HG03175 (cell line): ENCODE measurements at regions not wholly inside any gene's neighbourhood (a gene's known extent, or its start where the extent isn't known, plus 50 kb on each side); places are given as distances from the start of the nearest gene placed in this dataset.
"Not testable (repeated sequence)": the region's sequence is repeated elsewhere in the genome, so short reads cannot be mapped to it uniquely, and the experiment has no call there.

Experiments used
- ATAC-seq: cut with Tn5 transposase; IDR thresholded peaks from one replicate; pipeline ENCODE4 v1.9.1; 2021; ENCODE audit warnings: mild to moderate bottlenecking, moderate library complexity; ENCODE audit not compliant: unreplicated experiment

DNA sequence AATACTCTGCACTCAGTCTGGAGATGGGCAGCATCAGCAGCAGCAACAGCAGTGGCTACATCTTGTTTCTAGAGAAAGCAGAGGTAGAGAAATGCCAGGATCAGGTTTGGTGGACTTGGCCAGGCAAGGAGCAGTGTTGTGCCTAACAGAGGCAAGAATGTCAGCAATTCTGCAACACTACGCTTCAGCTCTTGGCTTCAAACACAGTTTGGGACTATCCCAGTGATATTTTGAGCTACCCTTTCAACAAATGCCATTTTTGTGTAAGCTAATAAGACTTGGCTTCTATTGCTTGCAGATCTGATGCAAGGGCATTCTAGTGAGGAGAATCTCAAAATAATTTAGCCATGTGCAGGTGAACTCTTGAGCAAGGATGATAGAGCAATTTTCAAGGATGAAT lies 271.3 kb downstream of the PCDH20 start:
- ATAC-seq, result no peak

DNA sequence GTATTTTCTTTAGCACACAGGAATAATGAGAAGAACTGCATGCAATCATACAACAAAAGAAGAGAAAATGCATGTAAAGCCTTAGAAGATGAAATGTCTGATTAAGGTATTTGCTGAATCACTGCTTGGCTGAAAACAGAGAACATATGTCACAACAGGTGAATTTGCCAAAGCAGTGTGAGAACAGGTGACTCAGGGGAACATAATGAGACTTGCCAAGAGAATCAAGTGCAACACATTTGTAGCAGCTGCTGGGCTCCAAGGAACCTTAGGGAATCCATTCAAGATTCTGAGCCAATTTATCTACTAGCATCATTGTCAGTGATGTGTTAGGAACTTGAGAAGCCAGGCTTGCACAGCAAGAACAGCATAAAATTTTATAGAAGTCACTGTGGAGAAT lies 273.1 kb downstream of the PCDH20 start:
- no peak for ATAC-seq

DNA sequence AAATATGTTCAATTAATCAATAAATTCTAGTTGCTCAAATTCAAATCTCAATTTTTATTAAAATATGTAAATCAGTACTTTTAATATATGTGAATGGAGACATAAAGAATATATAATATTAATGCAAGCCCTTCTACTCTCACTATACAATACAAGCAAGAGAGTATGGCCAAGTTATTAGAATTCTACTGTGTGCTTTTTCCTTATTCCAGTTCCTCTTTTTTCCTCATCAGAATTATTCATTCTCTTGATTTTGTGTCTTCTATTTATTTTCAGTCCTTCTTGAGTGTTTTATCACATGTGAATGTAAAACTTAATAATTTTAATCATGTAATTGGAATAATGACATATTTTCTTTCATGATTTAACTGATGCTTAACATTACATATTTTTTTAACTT lies 276.8 kb downstream of the PCDH20 start:
- no peak for ATAC-seq

- no peak for ATAC-seq
These were observed 279.1 kb downstream of the PCDH20 start for GRCh38 chr13:61136515-61136914.

DNA sequence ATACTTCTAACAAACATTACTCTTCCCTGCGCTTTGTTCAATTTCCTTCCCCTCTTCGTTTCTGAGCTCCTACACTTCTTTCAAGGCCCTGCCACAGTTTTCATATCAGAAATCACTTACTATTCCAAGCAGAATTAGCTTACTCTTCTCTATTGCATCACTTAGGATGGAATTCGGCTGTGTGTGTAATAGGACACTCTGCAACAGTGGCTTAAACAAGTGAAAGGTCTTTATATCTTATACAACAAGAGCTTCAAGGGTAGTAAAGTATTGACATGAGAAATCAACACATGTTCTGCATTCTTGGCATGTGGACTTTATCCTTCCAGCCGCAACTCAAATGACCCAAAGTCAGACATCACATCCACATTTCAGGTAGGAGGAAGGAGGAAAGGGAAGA lies 279.6 kb downstream of the PCDH20 start:
- no peak for ATAC-seq

GRCh38 chr13:61135583-61135982 lies 280.1 kb downstream of the PCDH20 start:
- ATAC-seq, result no peak

DNA sequence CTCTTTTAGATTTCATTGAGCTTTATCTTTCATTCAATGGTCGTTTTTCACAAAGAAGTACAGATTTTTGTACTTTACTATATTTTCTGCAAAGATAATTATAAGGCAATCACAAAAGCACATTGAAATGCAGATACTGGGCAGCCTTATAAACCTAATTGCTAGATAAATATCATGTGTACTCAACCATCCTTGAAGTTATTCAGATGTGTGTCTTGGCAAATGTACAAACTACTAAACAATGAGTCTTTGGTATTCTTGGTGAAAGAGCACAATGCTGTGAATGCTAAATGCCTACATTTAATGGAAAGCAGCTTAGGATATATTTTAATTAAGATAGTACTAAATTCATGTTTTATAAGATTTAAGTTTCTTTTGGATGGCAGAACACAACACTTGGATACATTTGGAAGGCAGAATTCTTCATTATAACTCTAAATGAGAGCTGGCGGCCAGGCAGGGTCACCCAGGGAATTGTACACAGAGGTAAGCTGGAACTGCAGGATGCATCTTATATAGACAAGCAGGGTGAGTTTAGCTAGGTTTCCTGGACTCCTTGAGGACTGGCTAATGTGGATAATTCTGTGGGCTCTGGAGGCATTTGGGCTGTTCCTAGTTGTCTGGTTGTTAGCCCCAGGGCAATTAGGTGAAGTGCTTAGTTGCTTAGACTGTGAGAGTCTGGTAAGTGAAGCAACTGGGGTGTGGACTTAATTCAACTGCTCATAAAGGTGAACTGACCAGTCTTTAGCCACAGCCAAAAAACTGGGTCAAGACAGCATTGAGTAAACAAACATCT lies 286.6 kb downstream of the PCDH20 start:
- no peak for ATAC-seq

DNA sequence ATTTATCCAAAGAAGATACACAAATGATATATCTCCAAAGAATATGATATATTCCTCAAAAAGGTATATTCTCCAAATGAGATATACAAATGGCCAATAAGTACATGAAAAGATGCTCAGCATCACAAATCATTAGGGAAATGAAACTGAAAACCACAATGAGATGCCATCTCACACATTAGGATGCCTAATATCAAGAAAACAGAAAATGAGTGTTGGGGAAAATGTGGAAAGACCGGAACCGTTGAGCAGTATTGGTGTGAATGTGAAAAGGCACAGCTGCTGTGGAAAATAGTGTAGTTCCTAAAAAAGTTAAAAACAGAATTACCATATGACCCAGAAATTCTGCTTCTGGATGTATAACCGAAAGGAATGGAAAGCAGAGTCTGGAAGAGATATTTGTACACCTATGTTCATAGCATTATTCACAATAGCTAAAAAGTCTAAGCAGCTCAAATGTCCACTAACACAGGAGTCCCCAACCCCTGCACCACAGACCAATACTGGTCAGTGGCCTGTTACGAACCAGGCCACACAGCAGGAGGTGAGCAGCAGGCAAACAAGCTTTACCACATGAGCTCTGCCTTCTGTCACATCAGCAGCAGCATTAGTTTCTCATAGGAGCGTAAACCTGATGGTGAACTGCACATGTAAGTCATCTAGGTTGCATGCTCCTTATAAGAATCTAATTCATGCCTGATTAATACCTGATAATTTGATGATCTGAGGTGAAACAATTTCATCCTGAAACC lies 291.9 kb downstream of the PCDH20 start:
- no peak for ATAC-seq

- ATAC-seq, result no peak
These were observed 302.4 kb downstream of the PCDH20 start for GRCh38 chr13:61113140-61113658.

DNA sequence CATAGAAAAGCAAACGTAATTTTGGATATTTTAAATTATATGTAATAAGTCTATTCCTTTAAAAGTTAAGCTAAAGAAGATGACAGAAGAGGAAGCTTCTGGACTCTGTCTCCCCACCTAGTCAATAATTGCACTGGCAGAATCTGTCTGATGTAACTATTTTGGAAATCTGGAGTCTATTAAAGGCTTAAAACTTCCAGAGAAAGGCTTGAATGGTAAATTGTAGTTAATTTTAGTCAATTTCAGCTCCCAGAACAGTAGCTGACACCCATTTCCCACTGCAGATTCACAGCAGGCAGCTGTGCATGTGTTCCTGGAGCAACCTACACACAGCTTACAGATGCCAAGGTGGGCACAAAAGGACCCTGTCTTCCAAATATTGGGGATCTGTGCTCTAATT lies 304.1 kb downstream of the PCDH20 start:
- ATAC-seq, result no peak

- ATAC-seq, result no peak
These were observed 304.9 kb downstream of the PCDH20 start for GRCh38 chr13:61110732-61111131.

DNA sequence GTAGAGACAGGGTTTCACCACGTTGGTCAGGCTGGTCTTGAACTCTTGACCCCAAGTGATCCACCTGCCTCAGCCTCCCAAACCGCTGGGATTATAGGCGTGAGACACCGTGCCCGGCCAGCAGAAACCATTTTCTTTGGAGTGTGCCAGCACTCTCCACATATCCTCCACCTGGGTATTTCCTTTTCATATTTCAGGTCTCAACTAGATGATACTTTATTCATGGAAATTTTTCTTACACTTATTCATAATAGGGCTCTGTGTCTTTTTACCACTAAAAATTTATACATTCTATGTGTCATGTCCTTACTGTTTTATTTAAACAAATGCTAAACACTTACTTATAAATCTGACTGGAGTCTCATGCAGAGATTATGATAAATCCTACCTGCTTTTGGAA lies 305.9 kb downstream of the PCDH20 start:
- ATAC-seq, result no peak

DNA sequence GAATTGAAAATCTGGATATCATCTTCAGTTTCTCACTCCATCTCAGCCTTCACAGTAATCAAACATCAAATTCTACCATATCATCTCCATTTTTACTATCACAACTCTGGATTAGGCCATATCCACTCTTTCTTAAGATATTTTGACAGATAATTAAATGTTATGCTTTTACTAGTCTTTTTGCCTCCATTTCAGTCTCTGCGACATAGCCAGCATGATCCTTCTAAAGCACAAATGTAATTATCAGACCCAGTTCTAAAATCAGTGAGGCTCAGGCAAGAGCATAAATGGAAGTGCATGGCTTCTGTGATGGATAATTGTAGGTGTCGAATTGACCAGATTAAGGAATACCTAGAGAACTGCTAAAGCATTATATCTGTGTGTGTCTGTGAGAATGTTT lies 307.7 kb downstream of the PCDH20 start:
- no peak for ATAC-seq

GRCh38 chr13:61095885-61096284 lies 319.8 kb downstream of the PCDH20 start:
- no peak for ATAC-seq

- ATAC-seq, result no peak
These were observed 320.8 kb downstream of the PCDH20 start for GRCh38 chr13:61094865-61095264.

DNA sequence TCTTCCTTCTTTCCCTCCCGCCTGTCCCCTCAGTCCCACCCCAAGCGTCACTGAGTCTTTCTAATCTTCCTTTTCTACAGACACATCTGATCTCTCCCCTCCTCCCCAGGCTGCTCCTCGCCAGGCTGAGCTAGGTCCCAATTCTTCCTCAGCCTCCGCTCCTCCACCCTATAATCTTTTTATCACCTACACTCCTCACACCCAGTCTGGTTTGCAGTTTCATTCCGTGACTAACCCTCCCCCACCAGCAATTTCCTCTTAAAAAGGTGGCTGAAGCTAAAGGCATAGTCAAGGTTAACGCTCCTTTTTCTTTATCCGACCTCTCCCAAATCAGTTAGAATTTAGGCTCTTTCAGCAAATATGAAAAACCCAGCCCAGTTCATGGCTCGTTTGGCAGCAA lies 325.8 kb downstream of the PCDH20 start:
- not testable (repeated sequence) for ATAC-seq

GRCh38 chr13:61086087-61086486 lies 329.6 kb downstream of the PCDH20 start:
- ATAC-seq, result no peak

- no peak for ATAC-seq
These were observed 330.7 kb downstream of the PCDH20 start for GRCh38 chr13:61084988-61085387.

DNA sequence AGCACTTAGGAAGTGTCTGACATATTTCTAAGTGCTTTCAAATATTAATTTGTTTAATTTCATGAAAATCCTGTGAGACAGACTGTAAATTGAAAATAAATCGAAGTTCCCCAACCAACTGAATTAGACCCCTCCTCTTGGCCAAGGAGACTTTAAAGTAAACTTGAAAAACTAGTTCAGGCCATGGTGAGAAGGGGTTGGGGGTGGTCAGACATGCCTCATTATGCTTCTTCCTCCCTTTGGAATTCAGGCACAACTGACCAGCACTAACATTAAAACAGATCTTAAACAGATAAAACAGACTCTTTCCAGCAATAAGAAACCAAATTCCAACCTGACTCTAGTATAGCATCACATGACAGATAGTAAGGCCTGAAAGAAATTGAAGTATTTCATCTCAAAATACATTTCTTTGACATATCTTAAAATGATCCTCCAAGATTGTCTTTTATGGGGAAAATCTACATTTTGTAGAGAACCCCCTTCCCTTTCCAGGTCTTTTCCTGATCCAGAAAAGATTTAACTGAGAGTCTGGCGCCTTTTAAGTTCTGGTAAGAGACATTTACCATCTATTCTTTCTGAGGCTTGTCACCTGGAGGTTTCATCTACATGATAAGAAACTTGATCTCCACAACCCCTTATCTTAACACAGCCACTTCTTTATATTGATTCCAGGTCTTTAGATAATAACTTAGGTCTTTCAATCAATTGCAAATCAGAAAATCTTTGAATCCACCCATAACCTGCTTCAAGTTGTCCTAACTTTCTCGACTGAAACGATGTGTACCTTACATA lies 336.5 kb downstream of the PCDH20 start:
- ATAC-seq, result no peak

DNA sequence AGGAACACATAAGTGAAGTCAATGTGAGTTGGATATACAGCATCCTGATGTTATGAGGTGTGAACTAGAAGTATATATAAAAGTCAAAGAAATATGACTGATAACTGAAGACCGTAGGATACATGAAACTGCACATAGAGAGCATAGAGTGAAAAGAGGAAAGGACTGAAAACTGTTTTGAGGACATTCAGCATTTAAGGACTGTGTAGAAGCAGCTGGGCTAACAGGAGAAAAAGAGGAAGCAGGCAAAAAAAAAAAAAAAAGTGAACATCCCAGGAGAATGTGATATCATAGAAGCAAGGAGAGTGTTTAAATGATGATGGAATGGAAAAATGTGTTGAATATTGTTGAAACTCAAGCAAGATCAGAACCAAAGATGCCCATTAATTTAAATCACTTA lies 363.5 kb downstream of the PCDH20 start:
- no peak for ATAC-seq

DNA sequence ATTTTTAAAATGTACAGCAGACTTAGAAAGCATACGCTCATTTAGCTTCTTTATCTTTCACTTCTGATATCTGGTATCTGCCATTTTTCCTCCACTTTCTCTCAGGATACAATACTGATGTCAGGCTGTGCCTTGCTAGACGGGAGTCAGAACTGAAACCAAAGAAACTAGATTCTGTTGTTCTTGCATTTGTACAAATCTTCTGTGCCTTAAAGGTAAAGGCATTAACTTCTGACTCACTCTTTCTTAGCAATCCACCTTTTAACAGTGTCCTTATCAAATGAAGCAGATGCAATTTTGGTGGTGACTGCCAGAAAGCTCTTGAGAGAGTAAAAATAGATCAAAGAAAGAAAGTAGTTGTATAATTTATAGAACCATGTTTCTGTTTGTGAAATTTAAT lies 370.4 kb downstream of the PCDH20 start:
- no peak for ATAC-seq
